HepG2 (cell line): ENCODE measurements at regions not wholly inside any gene's neighbourhood (a gene's known extent, or its start where the extent isn't known, plus 50 kb on each side); places are given as distances from the start of the nearest gene placed in this dataset.

Experiments
- ATAC-seq: fragments of 200-7000 bp; cut with Tn5 transposase; 3 replicates; pipeline ENCODE4 v1.9.1; 2020; ENCODE audit warnings: mild to moderate bottlenecking, moderate library complexity
- BruUV-seq: library from RNA; stranded (reverse); fragments of 400-500 nt; replicated peaks from 2 replicates; lab custom pipeline; 2021; lab: Mats Ljungman, UMichigan
- CTCF ChIA-PET: fragments of 300-600 bp; formaldehyde crosslinking; extraction: SDS; loops from one replicate; lab custom pipeline; 2021; ENCODE audit warnings: low total read pairs, inconsistent platforms, low intra/inter-chr PET ratio; lab: Yijun Ruan, JAX
- POLR2A ChIA-PET: fragments of 350-600 bp; sonication (Branson Sonifier 250); formaldehyde crosslinking; loops from one replicate; lab custom pipeline; 2020; ENCODE audit warnings: antibody characterized with exemption, inconsistent platforms; lab: Yijun Ruan, JAX
- DNase-seq: peaks from one replicate; pipeline ENCODE4 v3.0.0-alpha.2; 2015; ENCODE audit warnings: low spot score
- FAIRE-seq: peaks from 3 replicates; lab custom pipeline; 2011; peaks lifted over from hg19 to GRCh38; lab: Jason Lieb, UNC
- H2AFZ ChIP-seq: one replicate; pipeline ENCODE4 v1.6.1; 2011; ENCODE audit warnings: low read length, inconsistent platforms
- H3K27ac ChIP-seq: fragments of 300-600 bp; 3 replicates; pipeline ENCODE4 v1.8.0; 2011; ENCODE audit warnings: mixed run types, mild to moderate bottlenecking, mixed read lengths, low read length, inconsistent platforms; ENCODE audit not compliant: insufficient read depth; ENCODE audit errors: extremely low read length
- H3K27me3 ChIP-seq, 2 experiments: fragments of 200-600 bp in 1 of 2; 2 replicates in 1 of 2; 3 replicates in 1 of 2; pipeline versions ENCODE4 v1.6.0 to v1.8.0; 2011; ENCODE audit warnings: low read length in 2 of 2, mild to moderate bottlenecking in 2 of 2, moderate library complexity in 2 of 2, inconsistent platforms in 1 of 2; ENCODE audit not compliant: insufficient read depth in 2 of 2, control insufficient read depth in 1 of 2
- H3K36me3 ChIP-seq, 2 experiments: fragments of 200-600 bp in 1 of 2; replicated peaks in 1 of 2; 2 replicates in 1 of 2; 3 replicates in 1 of 2; pipeline versions ENCODE4 v1.5.1 to v1.8.0; 2011; ENCODE audit warnings: low read length in 2 of 2, inconsistent platforms in 1 of 2; ENCODE audit not compliant: insufficient read depth in 2 of 2, control insufficient read depth in 1 of 2
- H3K4me1 ChIP-seq: 2 replicates; pipeline ENCODE4 v1.5.1; 2012; ENCODE audit warnings: low read length, inconsistent platforms; ENCODE audit not compliant: insufficient read depth
- H3K4me2 ChIP-seq: 2 replicates; pipeline ENCODE4 v1.6.0; 2011; ENCODE audit warnings: low read depth, low read length, inconsistent platforms
- H3K4me3 ChIP-seq, 3 experiments: fragments of 200-600 bp in 1 of 3; sonication (generic), shearing (Covaris generic) in 1 of 3; replicated peaks in 1 of 3; 2 replicates each; pipeline ENCODE4 v1.5.1; 2011 to 2016; ENCODE audit warnings: low read length in 3 of 3, inconsistent platforms in 2 of 3, low read depth in 2 of 3, mild to moderate bottlenecking in 2 of 3, control low read depth in 1 of 3, mixed read lengths in 1 of 3; ENCODE audit not compliant: insufficient read depth in 1 of 3
- H3K79me2 ChIP-seq: one replicate; pipeline ENCODE4 v1.6.1; 2011; ENCODE audit warnings: low read length, inconsistent platforms; ENCODE audit not compliant: insufficient read depth
- H3K9ac ChIP-seq: 2 replicates; pipeline ENCODE4 v1.6.0; 2011; ENCODE audit warnings: mild to moderate bottlenecking, low read depth, low read length, inconsistent platforms; ENCODE audit not compliant: insufficient read depth
- H3K9me3 ChIP-seq: 2 replicates; pipeline ENCODE4 v1.5.1; 2012; ENCODE audit warnings: mild to moderate bottlenecking, low read length
- H4K20me1 ChIP-seq: 2 replicates; pipeline ENCODE4 v1.6.0; 2011; ENCODE audit warnings: inconsistent platforms, mild to moderate bottlenecking, low read length, moderate library complexity; ENCODE audit not compliant: insufficient read depth
- CBX2 ChIP-seq, 2 experiments: fragments of 200-600 bp in 1 of 2; sonication (generic); formaldehyde crosslinking in 1 of 2; IDR thresholded peaks; 2 replicates each; pipeline versions ENCODE4 v1.7.0 to v1.8.1; 2018 to 2022; ENCODE audit warnings: low read depth in 2 of 2, low read length in 1 of 2, mild to moderate bottlenecking in 1 of 2, missing genetic modification reagents in 1 of 2
- JDP2 ChIP-seq: sonication (generic); formaldehyde crosslinking; IDR thresholded peaks from 2 replicates; pipeline ENCODE4 v1.8.1; 2022; ENCODE audit warnings: missing genetic modification reagents, borderline replicate concordance
- JUND ChIP-seq: sonication (generic); formaldehyde crosslinking; IDR thresholded peaks from 2 replicates; pipeline ENCODE4 v1.8.0; 2022; ENCODE audit warnings: mild to moderate bottlenecking, missing genetic modification reagents
- PITX1 ChIP-seq: sonication (generic); formaldehyde crosslinking; IDR thresholded peaks from 2 replicates; pipeline ENCODE4 v1.5.1; 2020; ENCODE audit warnings: mild to moderate bottlenecking, missing genetic modification reagents
- POLR2G ChIP-seq: fragments of 200-400 bp; formaldehyde crosslinking; IDR thresholded peaks from 2 replicates; pipeline ENCODE4 v1.6.1; 2018; ENCODE audit warnings: mild to moderate bottlenecking, low read depth, low read length, moderate library complexity
- SOX5 ChIP-seq: IDR thresholded peaks from 2 replicates; pipeline ENCODE4 v1.6.1; 2016; ENCODE audit warnings: borderline replicate concordance
- TOPORS ChIP-seq: sonication (generic); formaldehyde crosslinking; IDR thresholded peaks from 2 replicates; pipeline ENCODE4 v1.8.0; 2023; ENCODE audit warnings: mild to moderate bottlenecking, missing genetic modification reagents
- ZNF136 ChIP-seq: sonication (generic); formaldehyde crosslinking; IDR thresholded peaks from 2 replicates; pipeline ENCODE4 v1.8.1; 2022; ENCODE audit warnings: low read depth, mild to moderate bottlenecking, moderate library complexity, missing genetic modification reagents
- ZNF251 ChIP-seq: sonication (generic); formaldehyde crosslinking; IDR thresholded peaks from 2 replicates; pipeline ENCODE4 v1.9.0; 2021; ENCODE audit warnings: mild to moderate bottlenecking, missing genetic modification reagents
- ZNF350 ChIP-seq: sonication (generic); formaldehyde crosslinking; IDR thresholded peaks from 2 replicates; pipeline ENCODE4 v1.4.0; 2020; ENCODE audit warnings: mild to moderate bottlenecking, low read depth, missing genetic modification reagents, borderline replicate concordance
- ZNF446 ChIP-seq: sonication (generic); formaldehyde crosslinking; IDR thresholded peaks from 2 replicates; pipeline ENCODE4 v1.5.0; 2020; ENCODE audit warnings: mild to moderate bottlenecking, missing genetic modification reagents
- ZNF598 ChIP-seq: sonication (generic); formaldehyde crosslinking; IDR thresholded peaks from 2 replicates; pipeline ENCODE4 v1.5.1; 2020; ENCODE audit warnings: mild to moderate bottlenecking, missing genetic modification reagents, borderline replicate concordance
- ZNF615 ChIP-seq: sonication (generic); formaldehyde crosslinking; IDR thresholded peaks from 2 replicates; pipeline ENCODE4 v1.5.0; 2020; ENCODE audit warnings: mild to moderate bottlenecking, missing genetic modification reagents, borderline replicate concordance
- WGBS: methylation state at CpG from one replicate; pipeline ENCODE4 v1.1.6; 2017; ENCODE audit warnings: low lambda C conversion rate; 5-methylcytosine and 5-hydroxymethylcytosine counted together
- in situ Hi-C: cut with HindIII; loops from 2 replicates; pipeline ENCODE4 v1.10.0; 2017; ENCODE audit warnings: low pct_unique_long_range_greater_than_20kb; ENCODE audit not compliant: extremely low pct_ligation_motif_present
- intact Hi-C: fragments of 100-400 bp; cut with micrococcal nuclease; formaldehyde crosslinking; loops from one replicate; pipeline ENCODE4 v1.10.0; 2022; ENCODE audit not compliant: unreplicated experiment
- TF ChIP-seq, protein P1 (sequence below): sonication (generic); formaldehyde crosslinking; IDR thresholded peaks from 2 replicates; pipeline ENCODE4 v1.5.0; 2020; ENCODE audit warnings: mild to moderate bottlenecking, missing genetic modification reagents, borderline replicate concordance
- TF ChIP-seq, protein P2 (sequence below): sonication (generic); formaldehyde crosslinking; IDR thresholded peaks from 2 replicates; pipeline ENCODE4 v1.8.0; 2022; ENCODE audit warnings: mild to moderate bottlenecking, missing genetic modification reagents, moderate library complexity
- TF ChIP-seq, protein P3 (sequence below): sonication (generic); formaldehyde crosslinking; IDR thresholded peaks from 2 replicates; pipeline ENCODE4 v1.5.0; 2020; ENCODE audit warnings: mild to moderate bottlenecking, missing genetic modification reagents, borderline replicate concordance
- TF ChIP-seq, protein P4 (sequence below): sonication (generic); formaldehyde crosslinking; IDR thresholded peaks from 2 replicates; pipeline ENCODE4 v1.4.0; 2020; ENCODE audit warnings: missing genetic modification reagents

DNA sequence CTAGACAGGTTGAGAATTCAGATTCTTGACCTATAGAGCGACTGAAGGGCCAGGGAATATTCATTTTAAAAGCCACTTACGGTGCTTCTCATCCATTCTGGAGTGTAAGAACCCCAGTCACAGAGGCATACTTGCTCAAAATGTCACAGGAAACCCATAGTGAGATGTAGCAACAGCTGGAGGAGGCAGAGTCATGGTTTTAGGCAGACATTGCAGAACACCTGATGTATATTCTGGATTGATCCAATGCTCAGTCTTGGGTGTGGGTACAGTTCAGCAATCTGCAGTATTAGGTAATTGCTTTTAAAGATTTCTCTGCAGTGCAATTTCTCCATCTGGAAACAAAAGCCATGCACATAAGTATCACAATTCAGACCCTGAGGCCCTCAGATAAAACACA, 137.4 kb upstream of the SLC22A23 start:
- no peak overlapping the region for H3K27ac ChIP-seq
- CTCF ChIA-PET = no interaction called here
- H3K27me3 ChIP-seq = peaks cover 0 to 29% of the 10 kb centered on the region in 2 experiments; a peak in 2 of 5 replicates
- H3K79me2 ChIP-seq = no peaks in the 10 kb centered on the region
- intact Hi-C loops (no loop called here), in situ Hi-C loops (no loop called here)
- 24% methylated on average over 2 of the region's 2 CpGs for WGBS
- no peak overlapping the region for H3K9ac ChIP-seq
- POLR2A ChIA-PET = no interaction called here
- no peak overlapping the region for H3K4me2 ChIP-seq
- no TSS peak for BruUV-seq
- FAIRE-seq = no peak
- no peak for DNase-seq
- TF ChIP-seq ZNF598 (CRISPR knock-in tag) (no peak), PITX1 (CRISPR knock-in tag) (no peak), POLR2G (no peak), CBX2 (IDR thresholded peaks at IDR 0.05; ENCODE audit: low read depth, low read length) (no peak), CBX2 (CRISPR knock-in tag; IDR thresholded peaks at IDR 0.05; ENCODE audit: low read depth) (no peak), JUND (CRISPR knock-in tag) (no peak), ZNF350 (CRISPR knock-in tag) (no peak), SOX5 (CRISPR knock-in tag) (no peak), ZNF251 (no peak), ZNF615 (no peak), JDP2 (CRISPR knock-in tag) (no peak), ZNF136 (CRISPR knock-in tag) (no peak), TOPORS (CRISPR knock-in tag) (no peak), ZNF446 (CRISPR knock-in tag) (no peak)
- TF ChIP-seq, protein P1, sequence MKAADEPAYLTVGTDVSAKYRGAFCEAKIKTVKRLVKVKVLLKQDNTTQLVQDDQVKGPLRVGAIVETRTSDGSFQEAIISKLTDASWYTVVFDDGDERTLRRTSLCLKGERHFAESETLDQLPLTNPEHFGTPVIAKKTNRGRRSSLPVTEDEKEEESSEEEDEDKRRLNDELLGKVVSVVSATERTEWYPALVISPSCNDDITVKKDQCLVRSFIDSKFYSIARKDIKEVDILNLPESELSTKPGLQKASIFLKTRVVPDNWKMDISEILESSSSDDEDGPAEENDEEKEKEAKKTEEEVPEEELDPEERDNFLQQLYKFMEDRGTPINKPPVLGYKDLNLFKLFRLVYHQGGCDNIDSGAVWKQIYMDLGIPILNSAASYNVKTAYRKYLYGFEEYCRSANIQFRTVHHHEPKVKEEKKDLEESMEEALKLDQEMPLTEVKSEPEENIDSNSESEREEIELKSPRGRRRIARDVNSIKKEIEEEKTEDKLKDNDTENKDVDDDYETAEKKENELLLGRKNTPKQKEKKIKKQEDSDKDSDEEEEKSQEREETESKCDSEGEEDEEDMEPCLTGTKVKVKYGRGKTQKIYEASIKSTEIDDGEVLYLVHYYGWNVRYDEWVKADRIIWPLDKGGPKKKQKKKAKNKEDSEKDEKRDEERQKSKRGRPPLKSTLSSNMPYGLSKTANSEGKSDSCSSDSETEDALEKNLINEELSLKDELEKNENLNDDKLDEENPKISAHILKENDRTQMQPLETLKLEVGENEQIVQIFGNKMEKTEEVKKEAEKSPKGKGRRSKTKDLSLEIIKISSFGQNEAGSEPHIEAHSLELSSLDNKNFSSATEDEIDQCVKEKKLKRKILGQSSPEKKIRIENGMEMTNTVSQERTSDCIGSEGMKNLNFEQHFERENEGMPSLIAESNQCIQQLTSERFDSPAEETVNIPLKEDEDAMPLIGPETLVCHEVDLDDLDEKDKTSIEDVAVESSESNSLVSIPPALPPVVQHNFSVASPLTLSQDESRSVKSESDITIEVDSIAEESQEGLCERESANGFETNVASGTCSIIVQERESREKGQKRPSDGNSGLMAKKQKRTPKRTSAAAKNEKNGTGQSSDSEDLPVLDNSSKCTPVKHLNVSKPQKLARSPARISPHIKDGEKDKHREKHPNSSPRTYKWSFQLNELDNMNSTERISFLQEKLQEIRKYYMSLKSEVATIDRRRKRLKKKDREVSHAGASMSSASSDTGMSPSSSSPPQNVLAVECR = no peak
- TF ChIP-seq, protein P2, sequence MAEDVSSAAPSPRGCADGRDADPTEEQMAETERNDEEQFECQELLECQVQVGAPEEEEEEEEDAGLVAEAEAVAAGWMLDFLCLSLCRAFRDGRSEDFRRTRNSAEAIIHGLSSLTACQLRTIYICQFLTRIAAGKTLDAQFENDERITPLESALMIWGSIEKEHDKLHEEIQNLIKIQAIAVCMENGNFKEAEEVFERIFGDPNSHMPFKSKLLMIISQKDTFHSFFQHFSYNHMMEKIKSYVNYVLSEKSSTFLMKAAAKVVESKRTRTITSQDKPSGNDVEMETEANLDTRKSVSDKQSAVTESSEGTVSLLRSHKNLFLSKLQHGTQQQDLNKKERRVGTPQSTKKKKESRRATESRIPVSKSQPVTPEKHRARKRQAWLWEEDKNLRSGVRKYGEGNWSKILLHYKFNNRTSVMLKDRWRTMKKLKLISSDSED (CRISPR knock-in tag) = no peak
- TF ChIP-seq, protein P3, sequence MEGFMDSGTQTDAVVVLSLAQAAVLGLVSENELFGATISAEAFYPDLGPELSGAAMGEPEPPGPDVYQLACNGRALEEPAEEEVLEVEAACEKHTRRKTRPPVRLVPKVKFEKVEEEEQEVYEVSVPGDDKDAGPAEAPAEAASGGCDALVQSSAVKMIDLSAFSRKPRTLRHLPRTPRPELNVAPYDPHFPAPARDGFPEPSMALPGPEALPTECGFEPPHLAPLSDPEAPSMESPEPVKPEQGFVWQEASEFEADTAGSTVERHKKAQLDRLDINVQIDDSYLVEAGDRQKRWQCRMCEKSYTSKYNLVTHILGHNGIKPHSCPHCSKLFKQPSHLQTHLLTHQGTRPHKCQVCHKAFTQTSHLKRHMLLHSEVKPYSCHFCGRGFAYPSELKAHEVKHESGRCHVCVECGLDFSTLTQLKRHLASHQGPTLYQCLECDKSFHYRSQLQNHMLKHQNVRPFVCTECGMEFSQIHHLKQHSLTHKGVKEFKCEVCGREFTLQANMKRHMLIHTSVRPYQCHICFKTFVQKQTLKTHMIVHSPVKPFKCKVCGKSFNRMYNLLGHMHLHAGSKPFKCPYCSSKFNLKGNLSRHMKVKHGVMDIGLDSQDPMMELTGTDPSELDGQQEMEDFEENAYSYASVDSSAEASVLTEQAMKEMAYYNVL = no peak
- TF ChIP-seq, protein P4, sequence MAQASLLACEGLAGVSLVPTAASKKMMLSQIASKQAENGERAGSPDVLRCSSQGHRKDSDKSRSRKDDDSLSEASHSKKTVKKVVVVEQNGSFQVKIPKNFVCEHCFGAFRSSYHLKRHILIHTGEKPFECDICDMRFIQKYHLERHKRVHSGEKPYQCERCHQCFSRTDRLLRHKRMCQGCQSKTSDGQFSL = no peak
- H3K36me3 ChIP-seq = no peaks in the 10 kb centered on the region
- 0 out of 2 replicates have a peak, but pooled peaks cover 6% of the 10 kb centered on the region for H3K4me1 ChIP-seq
- no peak overlapping the region for H2AFZ ChIP-seq
- no peak overlapping the region for H3K4me3 ChIP-seq
- no peaks in the 10 kb centered on the region for H4K20me1 ChIP-seq
- no peaks in the 10 kb centered on the region for H3K9me3 ChIP-seq
- no peak for ATAC-seq
